ENCODE measurements at regions not wholly inside any gene's neighbourhood (a gene's known extent, or its start where the extent isn't known, plus 50 kb on each side); places are given as distances from the start of the nearest gene placed in this dataset.
"Not testable (repeated sequence)": the region's sequence is repeated elsewhere in the genome, so short reads cannot be mapped to it uniquely, and the experiment has no call there.

DNA sequence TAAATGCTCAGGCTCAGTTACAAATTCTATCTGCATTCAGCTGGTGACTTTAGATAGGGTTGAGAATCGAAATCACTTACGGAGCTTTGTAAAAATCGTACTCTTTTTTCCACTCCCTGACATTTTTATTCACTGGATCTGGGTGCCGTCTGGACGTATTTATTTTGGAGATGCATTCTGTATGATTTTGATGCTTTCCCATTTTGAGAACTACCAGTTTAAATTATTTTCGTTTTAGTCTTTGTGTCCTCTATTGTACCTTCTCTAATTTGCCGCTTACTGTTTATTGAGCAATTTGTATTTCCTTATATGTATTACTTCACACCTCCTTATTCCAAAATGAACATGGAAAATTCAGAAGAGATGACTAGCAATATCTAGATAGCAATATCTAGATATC, 96.2 kb downstream of the FASLG start:
- DNase-seq = no peak

DNA sequence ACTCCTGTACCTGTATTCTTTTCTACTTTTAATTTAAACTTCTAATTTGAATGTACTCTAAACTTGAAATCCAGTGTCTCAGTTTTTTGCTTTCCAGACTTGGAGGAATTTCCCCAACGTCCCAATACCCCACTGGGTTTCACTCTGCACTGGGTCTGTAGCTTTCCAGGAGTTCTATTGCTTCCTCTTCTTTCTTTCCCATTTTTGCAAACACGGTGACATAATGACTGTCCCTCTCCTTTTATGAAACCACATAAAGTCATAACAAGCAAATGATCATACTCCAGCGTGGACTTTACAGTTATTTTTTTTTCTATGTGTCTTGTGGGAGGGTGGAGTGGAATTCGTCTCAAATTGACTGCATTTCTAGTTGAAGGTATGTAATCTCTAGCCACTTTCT, 97.1 kb downstream of the FASLG start:
- DNase-seq = no peak

DNA sequence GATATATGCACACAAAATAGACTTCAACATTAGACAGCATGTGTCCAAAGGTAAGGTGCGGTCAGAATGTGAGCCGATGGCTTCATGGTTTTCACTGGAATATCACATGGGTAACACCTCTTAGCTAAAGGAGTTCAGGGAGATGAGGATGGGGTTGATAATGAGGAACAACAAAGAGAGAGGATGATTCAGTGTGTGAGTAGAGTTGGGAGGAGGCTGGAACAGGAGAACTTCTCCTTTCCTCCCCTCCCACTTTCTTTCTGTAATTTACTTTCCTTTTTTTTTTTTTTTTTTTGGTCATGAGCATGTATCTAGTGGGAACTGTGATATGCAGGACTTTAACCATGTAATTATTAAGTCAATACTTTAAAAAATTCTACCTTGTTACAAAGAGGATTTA, 99.4 kb downstream of the FASLG start:
- no peak for DNase-seq

DNA sequence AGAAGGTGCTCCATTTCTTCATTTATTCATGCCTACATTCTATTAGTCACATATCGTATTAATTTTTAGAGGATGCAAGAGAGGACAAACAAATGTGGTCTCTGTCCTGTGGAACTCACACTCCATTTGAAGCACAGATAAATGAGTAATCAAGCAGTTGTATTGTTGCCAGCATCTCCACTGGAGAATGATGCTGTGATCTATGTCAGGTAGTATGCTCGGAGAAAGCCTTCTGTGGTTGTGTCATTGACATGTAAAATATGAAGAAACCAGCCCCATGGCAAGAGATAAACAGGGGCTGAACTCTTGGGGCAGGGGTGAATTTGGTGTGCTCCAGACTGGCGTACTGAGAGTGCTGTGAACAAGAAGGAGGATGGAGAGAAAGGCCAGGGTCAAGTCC, 101.2 kb downstream of the FASLG start:
- no peak for DNase-seq

DNA sequence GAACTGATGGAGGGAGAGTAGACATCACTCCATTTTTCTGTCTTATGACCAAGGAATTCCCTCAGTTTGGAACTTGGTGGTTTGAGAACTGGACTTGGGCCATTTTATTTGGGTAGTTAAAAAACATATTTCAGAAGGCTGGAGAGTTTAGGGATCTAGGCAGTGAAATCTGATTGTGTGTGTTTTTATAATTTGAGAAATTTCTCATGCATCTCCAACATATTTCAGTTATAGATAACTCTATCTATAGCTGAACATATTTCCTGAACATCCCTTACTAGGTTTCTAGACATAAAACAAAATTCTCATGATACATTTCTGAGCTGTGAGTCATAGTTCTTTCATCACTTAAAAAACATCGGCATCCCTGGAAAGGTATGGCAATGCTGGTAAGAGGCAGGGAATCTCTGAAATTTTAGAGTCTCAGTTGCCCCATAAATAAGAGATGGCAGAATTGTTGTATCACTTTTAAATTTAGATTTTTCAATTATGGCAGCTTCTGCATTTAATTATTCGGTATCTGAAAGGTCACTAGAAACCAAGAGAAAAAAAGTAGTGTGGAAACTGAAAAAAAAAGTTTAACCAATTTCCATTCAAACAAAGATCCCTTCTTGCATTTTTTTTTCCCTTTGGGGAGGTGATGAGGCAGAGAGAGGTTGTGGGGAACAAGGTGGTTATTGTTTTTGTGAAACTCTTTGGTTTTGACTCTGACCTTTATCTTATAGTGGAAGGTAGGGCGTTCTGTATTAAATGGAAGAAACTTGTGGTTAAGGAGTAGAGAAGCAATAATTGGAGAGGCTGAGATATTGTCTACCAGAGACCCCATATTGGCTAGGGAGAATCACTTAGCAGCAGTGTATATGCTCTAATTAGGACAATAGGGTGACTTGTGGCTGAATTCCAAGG, 102.9 kb downstream of the FASLG start:
- DNase-seq = no peak

DNA sequence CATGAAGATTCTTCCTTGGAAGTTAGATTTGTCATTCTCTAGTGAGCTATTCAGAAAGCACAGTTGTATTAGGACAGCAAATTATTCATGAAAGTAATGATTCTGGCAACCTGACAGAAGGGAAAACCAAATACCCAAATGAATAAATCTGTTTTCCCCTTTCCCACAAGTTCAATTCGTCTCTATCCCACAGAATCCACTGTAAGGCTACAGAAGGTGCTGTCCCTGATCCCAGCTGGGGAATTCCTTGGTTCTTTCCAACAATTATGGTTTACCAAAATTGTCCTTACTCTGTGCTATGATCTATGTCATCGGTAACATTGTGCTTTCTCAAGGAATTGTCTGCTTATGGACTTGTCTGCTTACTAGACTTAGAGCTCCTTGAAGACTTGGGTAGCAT, 104.2 kb downstream of the FASLG start:
- DNase-seq = no peak

DNA sequence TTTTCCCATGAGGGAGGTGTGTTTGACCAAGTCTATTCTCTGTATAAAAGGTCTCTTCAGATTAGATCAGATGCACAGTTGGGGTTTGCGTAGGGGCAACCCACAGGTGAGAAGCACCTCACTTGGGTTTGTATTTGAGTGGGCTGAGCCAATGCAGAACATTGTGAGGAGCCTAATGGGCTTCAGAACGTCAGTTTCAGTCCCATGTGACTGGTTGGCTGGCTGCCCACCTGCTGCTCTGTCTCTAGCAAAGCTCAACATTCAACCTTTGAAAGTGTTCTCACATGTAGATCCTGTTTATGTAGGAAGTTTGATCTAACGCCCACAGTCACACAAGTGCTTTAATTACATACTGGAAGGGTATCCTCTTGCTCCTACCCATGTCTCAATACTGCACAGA, 105.5 kb downstream of the FASLG start:
- DNase-seq = no peak

DNA sequence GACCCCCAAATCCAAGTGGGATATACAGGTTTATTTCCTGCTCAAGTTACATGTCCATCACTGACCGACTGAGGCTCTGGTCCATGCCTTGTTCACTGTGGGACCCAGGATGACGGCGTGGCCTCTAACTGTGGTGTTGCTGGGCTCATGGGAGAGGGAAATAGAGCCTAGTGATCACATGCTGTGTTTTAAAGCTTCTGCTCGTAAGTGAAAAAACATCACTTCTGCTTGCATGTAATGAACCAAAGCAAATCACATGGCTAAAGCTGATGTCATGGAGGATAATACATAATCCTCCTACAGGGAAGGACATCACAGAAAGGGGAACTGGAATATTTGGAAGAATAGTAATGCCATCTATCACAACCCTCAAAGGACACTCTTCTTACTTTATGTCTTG, 107.6 kb downstream of the FASLG start:
- no peak for DNase-seq

DNA sequence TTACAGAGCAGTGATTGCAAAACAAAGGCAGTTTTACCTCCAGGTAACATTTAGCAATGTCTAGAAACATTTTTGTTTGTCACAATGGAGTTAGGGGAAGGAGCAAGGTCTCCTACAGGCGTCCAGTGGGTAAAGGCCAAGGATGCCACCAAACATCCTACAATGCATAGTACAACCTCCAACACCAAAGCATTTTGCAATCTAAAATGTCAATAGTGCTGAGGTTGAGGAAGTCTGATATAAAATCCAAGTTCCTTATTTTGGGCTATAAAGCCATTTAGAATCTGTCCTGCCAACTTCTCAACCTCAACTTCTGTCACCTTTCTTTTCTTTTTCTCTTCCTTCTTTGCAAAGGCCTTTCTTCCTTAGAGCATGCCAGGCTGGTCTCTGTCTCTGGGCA, 111.2 kb downstream of the FASLG start:
- DNase-seq = no peak

DNA sequence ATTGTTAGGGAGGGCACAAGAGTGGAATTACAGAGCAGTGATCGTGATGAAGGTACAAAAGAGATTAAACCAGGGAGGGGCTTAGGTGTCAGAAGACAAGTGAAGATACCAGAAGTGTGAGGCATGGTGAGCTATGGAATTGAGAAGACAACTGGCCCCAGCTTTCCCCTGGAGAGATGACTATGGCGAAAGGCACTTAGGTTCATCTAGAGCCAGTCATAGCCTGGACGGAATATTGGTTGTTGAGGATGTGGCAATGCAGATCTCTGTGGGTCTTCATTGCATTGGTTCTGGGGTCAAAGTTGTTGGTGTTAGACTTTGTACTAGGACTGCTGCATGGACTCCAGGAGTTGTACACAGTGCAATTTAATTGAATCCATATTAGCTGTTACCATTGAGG, 115.7 kb downstream of the FASLG start:
- DNase-seq = no peak

DNA sequence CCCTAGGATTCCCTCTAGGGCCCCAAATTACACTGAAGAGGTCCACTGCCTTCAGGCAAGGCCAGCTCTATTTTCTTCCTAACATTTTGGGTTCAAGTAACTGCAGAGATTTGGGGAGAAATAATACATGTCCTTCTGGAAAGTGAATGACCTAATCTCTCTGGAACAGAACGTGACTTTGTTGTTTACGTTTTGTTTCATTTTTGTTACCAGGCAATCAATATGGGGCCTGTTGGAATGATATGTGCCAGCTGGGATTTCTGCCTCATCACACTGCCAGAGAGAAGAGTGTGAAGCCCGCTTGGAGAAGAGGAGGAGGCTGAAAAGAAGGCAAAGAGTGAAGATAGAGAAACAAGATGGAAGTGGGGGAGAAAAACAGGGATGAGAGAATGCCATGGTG, 116.7 kb downstream of the FASLG start:
- DNase-seq = no peak

DNA sequence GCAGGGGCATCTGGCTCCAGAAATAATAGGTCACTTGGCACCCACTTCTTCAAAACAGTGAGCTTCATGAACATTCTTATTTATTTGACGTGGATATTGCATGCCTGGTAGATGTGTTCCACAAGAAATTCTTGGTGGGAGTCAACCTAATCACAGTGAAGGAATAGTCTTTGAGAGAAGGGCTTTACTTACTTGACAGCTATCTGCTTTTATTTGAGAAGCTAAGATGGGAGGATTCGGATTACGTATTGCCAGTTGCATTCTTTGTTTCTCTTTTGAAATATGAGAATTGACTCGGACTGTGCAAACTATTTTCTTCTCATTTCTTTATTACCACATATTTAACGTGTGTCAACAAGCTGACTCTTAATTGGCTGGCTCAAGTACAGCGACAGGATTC, 117.2 kb downstream of the FASLG start:
- no peak for DNase-seq

DNA sequence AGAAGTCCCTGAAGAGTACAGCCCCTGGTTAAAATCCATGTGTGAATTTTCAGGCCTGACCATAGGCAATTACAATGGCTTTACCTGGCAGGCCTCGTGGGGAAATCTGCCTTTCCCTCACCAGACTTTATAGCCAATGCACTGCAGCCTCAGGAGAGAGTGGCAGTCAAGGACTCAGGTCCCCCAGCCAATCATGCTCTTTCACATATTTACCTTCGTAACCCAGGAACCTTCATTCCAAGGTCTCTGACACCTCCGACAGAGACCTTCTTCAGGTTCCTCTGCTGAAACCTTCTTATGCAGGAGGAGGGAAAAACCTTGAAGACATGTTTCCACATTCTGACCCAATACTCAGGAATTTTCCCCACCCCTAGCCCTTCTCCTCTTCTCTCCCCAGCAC, 118.9 kb downstream of the FASLG start:
- no peak for DNase-seq

DNA sequence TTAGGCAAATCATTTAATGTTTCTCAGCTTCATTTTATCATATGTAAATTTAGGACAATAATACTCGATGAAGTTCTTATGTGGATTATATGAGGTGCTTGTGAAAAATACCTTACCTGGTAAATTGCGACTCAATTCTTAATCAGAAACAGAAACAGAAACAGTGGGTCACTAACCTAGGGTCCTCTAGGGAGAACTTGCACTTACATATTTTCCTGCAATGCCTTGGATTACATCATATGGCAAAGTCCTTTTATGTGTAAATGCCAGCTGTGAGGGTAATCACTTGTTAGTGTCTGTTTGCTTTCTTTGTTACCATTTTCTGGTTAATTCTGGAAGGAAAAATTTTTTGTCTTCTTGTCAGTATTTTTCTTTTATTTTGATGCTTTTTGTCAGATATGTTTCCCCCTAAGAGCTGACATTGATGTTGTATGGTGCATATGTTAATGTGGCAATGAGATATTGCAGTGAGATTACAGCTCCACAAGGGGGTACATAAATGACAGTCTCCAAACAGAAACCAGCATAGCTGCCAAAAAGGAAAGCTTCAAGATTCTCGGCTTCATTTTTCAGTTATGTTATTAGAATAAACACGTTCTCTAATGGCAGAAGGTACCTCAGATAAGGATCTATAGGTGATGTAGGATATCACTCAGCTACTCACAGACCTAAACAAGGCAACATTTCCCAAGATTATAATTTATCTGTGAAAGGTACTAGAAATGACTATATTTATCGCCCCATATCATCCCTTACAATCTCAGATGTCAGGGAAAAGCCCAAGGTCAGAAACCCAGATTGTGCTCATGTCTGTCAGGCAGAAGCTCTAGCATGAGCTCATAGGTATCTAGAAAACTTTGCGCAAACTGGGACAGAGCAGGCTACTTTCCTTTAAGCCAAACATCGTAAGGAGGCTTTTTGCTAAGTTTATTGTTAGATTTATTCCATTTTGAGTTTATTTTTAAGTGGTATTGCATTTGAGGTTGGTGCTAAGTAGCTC, 119.9 kb downstream of the FASLG start:
- no peak for DNase-seq

DNA sequence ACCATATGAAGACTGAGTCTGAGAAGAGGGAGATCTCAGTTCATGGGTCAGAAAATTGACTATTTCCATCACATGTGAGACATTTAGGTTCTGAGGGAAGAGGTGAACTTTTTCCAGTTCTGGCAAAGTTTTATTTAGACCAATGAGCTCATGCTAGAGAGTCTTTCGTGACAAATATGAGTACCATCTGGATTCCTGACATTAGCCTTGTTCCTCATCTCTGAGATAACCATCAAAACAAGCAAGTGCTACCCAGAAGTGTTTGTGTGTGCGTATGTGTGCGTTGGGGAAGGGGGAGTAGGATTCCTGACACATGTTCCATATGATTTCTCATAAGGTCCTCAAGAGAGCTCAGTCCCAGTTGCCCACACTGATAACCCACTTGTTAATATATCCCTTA, 120.6 kb downstream of the FASLG start:
- DNase-seq = no peak

DNA sequence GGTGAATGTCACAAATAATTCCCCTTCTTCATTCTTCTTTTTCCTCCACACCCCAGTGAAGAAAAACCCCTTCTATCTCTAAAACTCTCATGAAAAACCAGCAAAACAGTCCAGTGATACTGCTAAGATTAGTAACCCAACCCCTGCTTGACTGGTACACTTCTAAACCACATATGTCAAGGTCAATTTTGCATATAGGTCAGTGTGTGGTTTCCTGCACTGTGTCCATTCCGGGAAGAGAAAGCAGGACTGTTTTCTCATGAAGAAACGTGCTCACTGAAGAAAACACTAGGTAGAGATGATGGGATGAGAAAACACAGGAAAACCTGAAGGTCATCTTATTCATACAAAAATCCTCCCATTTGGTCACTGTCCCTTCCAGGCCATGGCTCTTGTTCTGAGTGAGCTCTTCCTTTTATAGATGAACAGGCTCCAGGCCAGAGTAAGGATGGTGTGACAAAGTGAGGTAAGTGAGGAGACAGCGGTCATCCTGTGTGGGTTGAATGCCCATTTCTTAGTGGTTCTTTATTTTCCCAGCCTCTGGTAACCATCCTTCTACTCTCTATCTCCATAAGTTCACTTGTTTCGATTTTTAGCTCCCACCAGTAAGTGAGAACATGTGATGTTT, 122.7 kb downstream of the FASLG start:
- DNase-seq = no peak

DNA sequence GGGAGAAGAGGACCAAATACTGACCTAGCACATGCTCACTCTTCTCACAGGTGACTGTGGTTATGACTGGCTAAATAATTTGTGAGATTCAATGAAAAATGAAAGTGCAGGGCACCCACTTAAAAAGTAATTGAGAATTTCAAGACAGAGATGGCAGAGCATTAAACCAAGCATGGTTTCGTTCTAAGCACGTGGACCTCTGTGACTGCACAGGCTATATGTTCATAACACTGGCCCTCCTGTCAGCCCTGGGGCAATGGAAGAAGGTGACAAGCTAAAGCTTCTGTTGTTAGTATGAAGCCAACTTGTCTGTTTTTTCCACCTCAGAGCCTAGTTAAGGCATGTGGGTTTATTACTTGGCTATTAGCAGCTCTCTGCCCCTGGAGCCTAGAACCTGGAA, 130.9 kb downstream of the FASLG start:
- no peak for DNase-seq

GRCh38 chr1:172790245-172790644, 131.3 kb downstream of the FASLG start:
- no peak for DNase-seq

GRCh38 chr1:172793823-172794222, 134.9 kb downstream of the FASLG start:
- DNase-seq = no peak

DNA sequence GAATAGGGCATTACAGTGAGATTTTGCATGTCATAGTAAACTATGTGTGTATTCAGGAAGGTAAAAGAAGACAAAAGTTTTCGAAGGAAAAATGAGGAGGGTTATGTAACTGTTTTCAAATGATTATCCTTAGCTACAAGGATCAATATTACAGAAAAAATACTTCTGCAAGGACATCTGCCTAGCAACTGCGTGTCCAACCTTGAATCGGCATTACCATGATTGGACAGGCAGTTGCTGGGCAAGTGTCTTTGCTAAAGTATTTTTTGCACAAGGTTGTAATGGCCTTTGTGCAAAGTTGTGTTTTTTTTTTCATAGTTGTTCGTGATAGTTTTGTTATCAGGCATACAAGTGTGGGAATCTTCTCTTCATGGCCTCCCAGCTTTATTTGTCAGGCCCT, 136.8 kb downstream of the FASLG start:
- DNase-seq = no peak

GRCh38 chr1:172799804-172800203, 140.9 kb downstream of the FASLG start:
- not testable (repeated sequence) for DNase-seq

DNA sequence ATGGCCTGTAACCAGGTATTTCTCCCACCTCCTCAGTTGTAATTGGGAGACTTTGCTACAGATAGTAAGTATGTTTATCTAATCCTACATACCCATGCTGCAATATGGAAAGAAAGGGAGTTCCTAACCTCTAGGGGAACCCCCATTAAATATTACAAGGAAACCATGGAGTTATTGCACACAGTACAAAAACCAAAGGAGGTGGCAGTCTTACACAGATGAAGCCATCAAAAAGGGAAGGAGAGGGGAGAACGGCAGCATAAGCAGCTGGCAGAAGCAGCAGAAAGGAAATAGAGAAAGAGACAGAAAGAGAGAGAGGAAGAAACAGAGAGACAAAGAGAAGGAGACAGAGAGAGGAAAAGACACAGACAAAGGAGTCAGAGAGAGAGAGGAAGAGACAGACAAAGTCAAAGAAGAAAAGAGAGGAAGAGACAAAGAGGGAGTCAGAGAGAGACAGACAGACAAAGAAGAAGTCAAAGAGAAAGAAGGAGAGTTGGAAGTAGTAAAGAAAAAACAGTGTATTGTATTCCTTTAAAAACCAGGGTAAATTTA, 142.9 kb downstream of the FASLG start:
- DNase-seq = no peak

GRCh38 chr1:172809750-172810149, 150.8 kb downstream of the FASLG start:
- no peak for DNase-seq
